Astrocyte (in vitro differentiated cells and primary cell): ENCODE measurements at regions not wholly inside any gene's neighbourhood (a gene's known extent, or its start where the extent isn't known, plus 50 kb on each side); places are given as distances from the start of the nearest gene placed in this dataset.

Source experiments
- DNase-seq: peaks from one replicate; pipeline ENCODE4 v3.0.0-alpha.2; 2010; ENCODE audit warnings: low read depth
- FAIRE-seq: peaks from 2 replicates; lab custom pipeline; 2011; peaks lifted over from hg19 to GRCh38; lab: Jason Lieb, UNC
- H2AFZ ChIP-seq: 2 replicates; pipeline ENCODE4 v1.6.0; 2012; ENCODE audit warnings: low read depth, low read length, inconsistent platforms
- H3K27ac ChIP-seq: 2 replicates; pipeline ENCODE4 v1.5.1; 2011; ENCODE audit warnings: low read depth, low read length, inconsistent platforms
- H3K27me3 ChIP-seq: 2 replicates; pipeline ENCODE4 v1.6.0; 2011; ENCODE audit warnings: low read length, inconsistent platforms; ENCODE audit not compliant: insufficient read depth
- H3K36me3 ChIP-seq: 2 replicates; pipeline ENCODE4 v1.5.1; 2011; ENCODE audit warnings: low read length, inconsistent platforms; ENCODE audit not compliant: insufficient read depth
- H3K4me1 ChIP-seq: 2 replicates; pipeline ENCODE4 v1.5.1; 2011; ENCODE audit warnings: low read length, inconsistent platforms; ENCODE audit not compliant: insufficient read depth
- H3K4me2 ChIP-seq: 2 replicates; pipeline ENCODE4 v1.6.0; 2012; ENCODE audit warnings: low read length, inconsistent platforms
- H3K4me3 ChIP-seq: 2 replicates; pipeline ENCODE4 v1.5.1; 2011; ENCODE audit warnings: low read depth, mild to moderate bottlenecking, low read length, inconsistent platforms; ENCODE audit not compliant: insufficient read depth
- H3K79me2 ChIP-seq: 2 replicates; pipeline ENCODE4 v1.6.0; 2012; ENCODE audit warnings: mild to moderate bottlenecking, low read length, inconsistent platforms; ENCODE audit not compliant: insufficient read depth
- H3K9ac ChIP-seq: 2 replicates; pipeline ENCODE4 v1.6.0; 2012; ENCODE audit warnings: mild to moderate bottlenecking, low read length, inconsistent platforms
- H3K9me3 ChIP-seq: 2 replicates; pipeline ENCODE4 v1.5.1; 2012; ENCODE audit warnings: low read depth, mild to moderate bottlenecking, low read length, inconsistent platforms; ENCODE audit not compliant: insufficient read depth
- H4K20me1 ChIP-seq: 2 replicates; pipeline ENCODE4 v1.6.0; 2012; ENCODE audit warnings: low read length, inconsistent platforms; ENCODE audit not compliant: insufficient read depth
- H3K27ac Mint-ChIP-seq: one replicate; pipeline ENCODE4 v1.8.0; 2021; ENCODE audit warnings: mild to moderate bottlenecking, mixed read lengths; ENCODE audit not compliant: unreplicated experiment
- H3K27me3 Mint-ChIP-seq: one replicate; pipeline ENCODE4 v1.8.0; 2021; ENCODE audit warnings: low read depth, mixed read lengths; ENCODE audit not compliant: unreplicated experiment
- H3K36me3 Mint-ChIP-seq: one replicate; pipeline ENCODE4 v1.8.0; 2021; ENCODE audit warnings: low read depth, mixed read lengths; ENCODE audit not compliant: unreplicated experiment
- H3K4me1 Mint-ChIP-seq: one replicate; pipeline ENCODE4 v1.8.0; 2021; ENCODE audit warnings: low read depth, mixed read lengths; ENCODE audit not compliant: unreplicated experiment
- H3K4me3 Mint-ChIP-seq: one replicate; pipeline ENCODE4 v1.8.0; 2021; ENCODE audit warnings: mild to moderate bottlenecking, moderate library complexity, mixed read lengths; ENCODE audit not compliant: unreplicated experiment
- H3K9me3 Mint-ChIP-seq: one replicate; pipeline ENCODE4 v1.8.0; 2021; ENCODE audit warnings: mild to moderate bottlenecking, mixed read lengths; ENCODE audit not compliant: unreplicated experiment
- CTCF ChIP-seq: IDR thresholded peaks from 2 replicates; pipeline ENCODE4 v1.5.1; 2011; ENCODE audit warnings: low read depth, mild to moderate bottlenecking, inconsistent platforms, low read length, moderate library complexity; ENCODE audit not compliant: insufficient read depth
- EZH2 ChIP-seq: IDR thresholded peaks from 2 replicates; pipeline ENCODE4 v1.6.1; 2012; ENCODE audit warnings: mild to moderate bottlenecking, low read length, inconsistent platforms; ENCODE audit not compliant: insufficient read depth

GRCh38 chr10:3235395-3235794, 62.8 kb upstream of the PITRM1 start:
- Mint-ChIP-seq H3K27ac (no peak overlapping the region), H3K9me3 (peaks cover 10% of the 10 kb centered on the region), H3K4me3 (no peak overlapping the region), H3K27me3 (no peaks in the 10 kb centered on the region), H3K36me3 (peaks cover 3% of the 10 kb centered on the region), H3K4me1 (peaks cover 11% of the 10 kb centered on the region)
- DNase-seq (no peak), FAIRE-seq (no peak)
- TF ChIP-seq CTCF = no peak
- no peak for TF ChIP-seq EZH2
- H3K27ac ChIP-seq = no peak overlapping the region
- no peaks in the 10 kb centered on the region for H3K36me3 ChIP-seq
- no peaks in the 10 kb centered on the region for H3K79me2 ChIP-seq
- no peak overlapping the region for H3K4me3 ChIP-seq
- no peaks in the 10 kb centered on the region for H3K27me3 ChIP-seq
- H3K4me2 ChIP-seq = no peak overlapping the region
- H2AFZ ChIP-seq = no peak overlapping the region
- peaks cover 6% of the 10 kb centered on the region for H3K4me1 ChIP-seq
- H4K20me1 ChIP-seq = no peaks in the 10 kb centered on the region
- no peaks in the 10 kb centered on the region for H3K9me3 ChIP-seq
- no peak overlapping the region for H3K9ac ChIP-seq

- no peak for FAIRE-seq
- no peak for DNase-seq
- H3K36me3 Mint-ChIP-seq = peaks cover 3% of the 10 kb centered on the region
- TF ChIP-seq EZH2 = no peak
- TF ChIP-seq CTCF = no peak
- no peaks in the 10 kb centered on the region for H3K27me3 Mint-ChIP-seq
- H3K4me1 Mint-ChIP-seq = peaks cover 5% of the 10 kb centered on the region
- no peaks in the 10 kb centered on the region for H3K27me3 ChIP-seq
- H3K79me2 ChIP-seq = no peaks in the 10 kb centered on the region
- H3K27ac Mint-ChIP-seq = no peak overlapping the region
- H3K9ac ChIP-seq = no peak overlapping the region
- H4K20me1 ChIP-seq = no peaks in the 10 kb centered on the region
- H3K36me3 ChIP-seq = no peaks in the 10 kb centered on the region
- H3K4me1 ChIP-seq = peaks cover under 1% of the 10 kb centered on the region
- no peak overlapping the region for H3K27ac ChIP-seq
- peaks cover 10% of the 10 kb centered on the region for H3K9me3 Mint-ChIP-seq
- H2AFZ ChIP-seq = no peak overlapping the region
- no peak overlapping the region for H3K4me3 Mint-ChIP-seq
- no peak overlapping the region for H3K4me2 ChIP-seq
- no peak overlapping the region for H3K4me3 ChIP-seq
- H3K9me3 ChIP-seq = no peaks in the 10 kb centered on the region
Measured at GRCh38 chr10:3233486-3233990, 61.0 kb upstream of the PITRM1 start.

- Histone ChIP-seq H3K36me3 (no peaks in the 10 kb centered on the region), H3K4me1 (peaks cover 14% of the 10 kb centered on the region), H3K79me2 (no peaks in the 10 kb centered on the region), H3K27ac (peak overlapping the region; percentile 56), H3K9me3 (no peaks in the 10 kb centered on the region), H3K27me3 (no peaks in the 10 kb centered on the region), H3K4me2 (no peak overlapping the region), H2AFZ (no peak overlapping the region), H3K4me3 (no peak overlapping the region), H4K20me1 (no peaks in the 10 kb centered on the region), H3K9ac (peak overlapping the region; percentile 47)
- H3K27ac Mint-ChIP-seq = no peak overlapping the region
- DNase-seq = peak; percentile 71
- H3K4me1 Mint-ChIP-seq = peaks cover 4% of the 10 kb centered on the region
- H3K36me3 Mint-ChIP-seq = peaks cover 3% of the 10 kb centered on the region
- no peak overlapping the region for H3K4me3 Mint-ChIP-seq
- H3K27me3 Mint-ChIP-seq = no peaks in the 10 kb centered on the region
- TF ChIP-seq CTCF = peak; percentile 37
- TF ChIP-seq EZH2 = no peak
- H3K9me3 Mint-ChIP-seq = peaks cover 10% of the 10 kb centered on the region
- no peak for FAIRE-seq
Measured at GRCh38 chr10:3231951-3232730, 59.6 kb upstream of the PITRM1 start.
